ENCODE measurements at regions not wholly inside any gene's neighbourhood (a gene's known extent, or its start where the extent isn't known, plus 50 kb on each side); places are given as distances from the start of the nearest gene placed in this dataset.

DNA sequence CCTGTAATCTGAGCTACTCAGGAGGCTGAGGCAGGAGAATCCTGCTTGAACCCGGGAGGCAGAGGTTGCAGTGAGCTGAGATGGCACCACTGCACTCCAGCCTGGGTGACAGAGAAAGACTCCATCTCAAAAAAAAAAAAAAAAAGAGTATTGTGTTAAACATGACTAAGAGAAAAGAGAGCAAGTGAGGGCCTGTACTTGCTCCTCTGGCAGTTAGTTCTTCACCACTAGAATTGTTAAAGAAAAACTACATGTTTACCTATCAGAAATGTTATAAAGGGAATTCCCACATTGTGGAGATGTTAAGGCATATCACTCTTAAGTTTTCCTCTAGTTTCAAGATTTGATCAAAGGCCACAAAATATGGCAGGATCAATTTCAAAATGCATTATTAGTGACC, 75.4 kb upstream of the LRATD1 start:
- no peaks in the 10 kb centered on the region for H3K79me2 ChIP-seq (ENCODE audit: low read length)

DNA sequence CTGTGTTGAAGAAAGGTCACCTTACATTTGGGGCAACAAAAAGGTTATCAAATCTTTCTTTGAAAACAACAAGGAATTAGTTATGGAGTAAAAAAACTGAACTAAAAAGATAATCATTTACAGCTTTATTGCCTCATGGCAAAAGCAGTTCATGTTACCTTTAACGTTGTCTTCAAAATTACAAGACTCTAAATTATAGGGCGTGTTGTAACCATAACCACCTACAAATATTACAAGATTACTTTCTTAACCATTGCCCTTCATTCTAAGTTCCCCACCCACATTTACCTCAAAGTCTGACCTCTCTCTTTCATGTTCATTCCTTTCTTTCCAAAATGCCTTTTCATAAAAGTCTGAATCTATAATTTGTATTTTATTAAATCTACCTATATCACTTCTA, 74.6 kb upstream of the LRATD1 start:
- H3K79me2 ChIP-seq (ENCODE audit: low read length), result no peaks in the 10 kb centered on the region
- no peak overlapping the region for H3K27ac ChIP-seq (ENCODE audit: low read length)
- H2AFZ ChIP-seq (ENCODE audit: low read depth, low read length), result no peak overlapping the region
- H3K4me1 ChIP-seq (ENCODE audit: low read length), result no peaks in the 10 kb centered on the region
- TF ChIP-seq, protein P1, sequence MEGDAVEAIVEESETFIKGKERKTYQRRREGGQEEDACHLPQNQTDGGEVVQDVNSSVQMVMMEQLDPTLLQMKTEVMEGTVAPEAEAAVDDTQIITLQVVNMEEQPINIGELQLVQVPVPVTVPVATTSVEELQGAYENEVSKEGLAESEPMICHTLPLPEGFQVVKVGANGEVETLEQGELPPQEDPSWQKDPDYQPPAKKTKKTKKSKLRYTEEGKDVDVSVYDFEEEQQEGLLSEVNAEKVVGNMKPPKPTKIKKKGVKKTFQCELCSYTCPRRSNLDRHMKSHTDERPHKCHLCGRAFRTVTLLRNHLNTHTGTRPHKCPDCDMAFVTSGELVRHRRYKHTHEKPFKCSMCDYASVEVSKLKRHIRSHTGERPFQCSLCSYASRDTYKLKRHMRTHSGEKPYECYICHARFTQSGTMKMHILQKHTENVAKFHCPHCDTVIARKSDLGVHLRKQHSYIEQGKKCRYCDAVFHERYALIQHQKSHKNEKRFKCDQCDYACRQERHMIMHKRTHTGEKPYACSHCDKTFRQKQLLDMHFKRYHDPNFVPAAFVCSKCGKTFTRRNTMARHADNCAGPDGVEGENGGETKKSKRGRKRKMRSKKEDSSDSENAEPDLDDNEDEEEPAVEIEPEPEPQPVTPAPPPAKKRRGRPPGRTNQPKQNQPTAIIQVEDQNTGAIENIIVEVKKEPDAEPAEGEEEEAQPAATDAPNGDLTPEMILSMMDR (IDR thresholded peaks at IDR 0.05; ENCODE audit: low read depth, low read length), result no peak
- TF ChIP-seq EZH2phosphoT487 (IDR thresholded peaks at IDR 0.05; ENCODE audit: low read depth), result no peak
- H4K20me1 ChIP-seq (ENCODE audit: insufficient read depth, low read length), result no peaks in the 10 kb centered on the region
- H3K4me3 ChIP-seq (ENCODE audit: low read length), result no peak overlapping the region
- no peaks in the 10 kb centered on the region for H3K36me3 ChIP-seq (replicated peaks; ENCODE audit: low read depth, low read length)
- H3K27me3 ChIP-seq (ENCODE audit: low read depth, low read length), result no peaks in the 10 kb centered on the region
- no peak overlapping the region for H3K4me2 ChIP-seq (ENCODE audit: low read length)
- no peaks in the 10 kb centered on the region for H3K9me3 ChIP-seq (ENCODE audit: insufficient read depth, low read length)
- H3K9ac ChIP-seq (ENCODE audit: low read length), result no peak overlapping the region

More for the DNA sequence above, 75.4 kb upstream of the LRATD1 start:
- TF ChIP-seq, protein P1 (IDR thresholded peaks at IDR 0.05; ENCODE audit: low read depth, low read length), result no peak
- no peak for TF ChIP-seq EZH2phosphoT487 (IDR thresholded peaks at IDR 0.05; ENCODE audit: low read depth)
- Histone ChIP-seq H3K9ac (ENCODE audit: low read length) (no peak overlapping the region), H3K36me3 (replicated peaks; ENCODE audit: low read depth, low read length) (no peaks in the 10 kb centered on the region), H3K4me3 (ENCODE audit: low read length) (no peak overlapping the region), H3K4me2 (ENCODE audit: low read length) (no peak overlapping the region), H3K4me1 (ENCODE audit: low read length) (no peaks in the 10 kb centered on the region), H3K27ac (ENCODE audit: low read length) (no peak overlapping the region), H4K20me1 (ENCODE audit: insufficient read depth, low read length) (no peaks in the 10 kb centered on the region), H3K27me3 (ENCODE audit: low read depth, low read length) (no peaks in the 10 kb centered on the region), H3K9me3 (ENCODE audit: insufficient read depth, low read length) (no peaks in the 10 kb centered on the region), H2AFZ (ENCODE audit: low read depth, low read length) (no peak overlapping the region)

DNA sequence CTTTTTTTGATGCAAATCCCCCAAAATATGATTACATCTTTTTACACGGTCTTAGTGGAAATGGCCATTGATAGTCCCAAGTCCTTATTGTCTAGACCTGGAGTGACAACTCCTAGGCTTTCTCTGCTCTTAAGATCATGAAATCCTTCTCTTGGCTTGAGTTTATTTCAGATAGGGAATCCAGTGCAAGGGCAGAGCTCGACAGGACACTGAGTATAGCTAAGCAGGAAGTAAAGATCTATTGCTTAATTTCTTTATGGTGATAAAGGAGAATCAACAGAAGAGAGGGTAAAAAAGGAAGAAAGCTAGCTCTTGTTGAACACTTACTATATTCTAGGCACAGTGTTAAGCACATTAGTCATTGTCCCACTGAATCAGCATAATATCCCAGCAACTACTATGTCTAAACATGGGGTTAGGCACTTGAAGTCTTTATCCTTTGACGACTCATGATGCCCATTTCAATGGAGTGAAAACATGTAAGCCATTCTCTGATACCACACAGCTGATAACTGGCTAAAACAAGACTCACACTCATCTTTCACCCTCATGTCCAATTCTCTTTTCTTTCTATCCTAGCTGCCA, 74.1 kb upstream of the LRATD1 start:
- Histone ChIP-seq H3K27ac (ENCODE audit: low read length) (no peak overlapping the region), H3K4me1 (ENCODE audit: low read length) (no peaks in the 10 kb centered on the region), H3K4me3 (ENCODE audit: low read length) (no peak overlapping the region), H3K4me2 (ENCODE audit: low read length) (no peak overlapping the region), H4K20me1 (ENCODE audit: insufficient read depth, low read length) (no peaks in the 10 kb centered on the region), H3K9me3 (ENCODE audit: insufficient read depth, low read length) (no peaks in the 10 kb centered on the region), H2AFZ (ENCODE audit: low read depth, low read length) (no peak overlapping the region), H3K36me3 (replicated peaks; ENCODE audit: low read depth, low read length) (no peaks in the 10 kb centered on the region), H3K79me2 (ENCODE audit: low read length) (no peaks in the 10 kb centered on the region), H3K9ac (ENCODE audit: low read length) (no peak overlapping the region), H3K27me3 (ENCODE audit: low read depth, low read length) (no peaks in the 10 kb centered on the region)
- TF ChIP-seq EZH2phosphoT487 (IDR thresholded peaks at IDR 0.05; ENCODE audit: low read depth), result no peak
- TF ChIP-seq, protein P1 (IDR thresholded peaks at IDR 0.05; ENCODE audit: low read depth, low read length), result no peak

DNA sequence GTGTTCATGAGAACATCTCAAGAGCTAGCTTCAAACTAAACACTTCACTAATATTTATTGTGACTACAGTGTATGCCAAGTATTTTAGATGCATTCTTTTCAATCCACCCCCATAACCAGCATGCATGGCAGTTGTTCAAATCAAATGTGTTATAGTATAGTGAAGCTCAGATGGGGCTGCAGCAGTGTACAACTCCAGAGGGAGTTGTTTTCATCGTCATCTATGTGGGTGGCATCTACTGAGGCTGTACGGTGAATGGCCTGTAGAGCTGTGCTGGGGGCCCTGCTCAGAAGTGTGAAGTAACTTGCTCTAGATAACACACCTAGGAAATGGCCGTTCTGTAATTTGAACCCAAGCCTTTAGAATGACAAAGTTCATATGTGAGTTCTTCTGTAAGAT, 71.8 kb upstream of the LRATD1 start:
- Histone ChIP-seq H3K27ac (ENCODE audit: low read length) (no peak overlapping the region), H3K9ac (ENCODE audit: low read length) (no peak overlapping the region), H4K20me1 (ENCODE audit: insufficient read depth, low read length) (no peaks in the 10 kb centered on the region), H2AFZ (ENCODE audit: low read depth, low read length) (no peak overlapping the region), H3K36me3 (replicated peaks; ENCODE audit: low read depth, low read length) (no peaks in the 10 kb centered on the region), H3K79me2 (ENCODE audit: low read length) (no peaks in the 10 kb centered on the region), H3K4me2 (ENCODE audit: low read length) (no peak overlapping the region), H3K9me3 (ENCODE audit: insufficient read depth, low read length) (no peaks in the 10 kb centered on the region), H3K27me3 (ENCODE audit: low read depth, low read length) (no peaks in the 10 kb centered on the region), H3K4me3 (ENCODE audit: low read length) (no peak overlapping the region), H3K4me1 (ENCODE audit: low read length) (no peaks in the 10 kb centered on the region)
- TF ChIP-seq, protein P1 (IDR thresholded peaks at IDR 0.05; ENCODE audit: low read depth, low read length), result no peak
- no peak for TF ChIP-seq EZH2phosphoT487 (IDR thresholded peaks at IDR 0.05; ENCODE audit: low read depth)

Measured in OCI-LY3 (cell line).